ENCODE measurements at regions not wholly inside any gene's neighbourhood (a gene's known extent, or its start where the extent isn't known, plus 50 kb on each side); places are given as distances from the start of the nearest gene placed in this dataset.

GRCh38 chr13:74084375-74084935, 49.7 kb downstream of the KLF12 start:
- no peak for DNase-seq (ENCODE audit: low spot score)

- no peak for DNase-seq (ENCODE audit: low spot score)
These were observed 51.5 kb downstream of the KLF12 start for GRCh38 chr13:74082741-74083160.

GRCh38 chr13:74080762-74081161, 53.4 kb downstream of the KLF12 start:
- no peak for DNase-seq (ENCODE audit: low spot score)

GRCh38 chr13:74077792-74078191, 56.4 kb downstream of the KLF12 start:
- DNase-seq (ENCODE audit: low spot score): no peak

GRCh38 chr13:74077375-74077774, 56.8 kb downstream of the KLF12 start:
- DNase-seq (ENCODE audit: low spot score): no peak

GRCh38 chr13:74074723-74075122, 59.5 kb downstream of the KLF12 start:
- DNase-seq (ENCODE audit: low spot score): no peak

- no peak for DNase-seq (ENCODE audit: low spot score)
These were observed 60.9 kb downstream of the KLF12 start for GRCh38 chr13:74073274-74073673.

GRCh38 chr13:74070513-74070912, 63.7 kb downstream of the KLF12 start:
- no peak for DNase-seq (ENCODE audit: low spot score)

GRCh38 chr13:74070065-74070464, 64.1 kb downstream of the KLF12 start:
- no peak for DNase-seq (ENCODE audit: low spot score)

GRCh38 chr13:74068471-74068870, 65.7 kb downstream of the KLF12 start:
- no peak for DNase-seq (ENCODE audit: low spot score)

GRCh38 chr13:74067818-74068217, 66.4 kb downstream of the KLF12 start:
- no peak for DNase-seq (ENCODE audit: low spot score)

GRCh38 chr13:74066937-74067336, 67.3 kb downstream of the KLF12 start:
- DNase-seq (ENCODE audit: low spot score): no peak

- no peak for DNase-seq (ENCODE audit: low spot score)
These were observed 69.3 kb downstream of the KLF12 start for GRCh38 chr13:74064805-74065312.

- no peak for DNase-seq (ENCODE audit: low spot score)
These were observed 70.6 kb downstream of the KLF12 start for GRCh38 chr13:74063533-74064100.

GRCh38 chr13:74062933-74063332, 71.3 kb downstream of the KLF12 start:
- DNase-seq (ENCODE audit: low spot score): no peak

GRCh38 chr13:74061926-74062595, 72.1 kb downstream of the KLF12 start:
- no peak for DNase-seq (ENCODE audit: low spot score)

GRCh38 chr13:74056801-74057542, 77.2 kb downstream of the KLF12 start:
- no peak for DNase-seq (ENCODE audit: low spot score)

GRCh38 chr13:74052402-74052928, 81.7 kb downstream of the KLF12 start:
- DNase-seq (ENCODE audit: low spot score): no peak

GRCh38 chr13:74048756-74049155, 85.4 kb downstream of the KLF12 start:
- no peak for DNase-seq (ENCODE audit: low spot score)

GRCh38 chr13:74047931-74048600, 86.1 kb downstream of the KLF12 start:
- no peak for DNase-seq (ENCODE audit: low spot score)

- DNase-seq (ENCODE audit: low spot score): no peak
These were observed 87.8 kb downstream of the KLF12 start for GRCh38 chr13:74046431-74046830.

- no peak for DNase-seq (ENCODE audit: low spot score)
These were observed 88.6 kb downstream of the KLF12 start for GRCh38 chr13:74045583-74045982.

All from COLO829 (cell line).